ENCODE measurements at regions not wholly inside any gene's neighbourhood (a gene's known extent, or its start where the extent isn't known, plus 50 kb on each side); places are given as distances from the start of the nearest gene placed in this dataset.

GRCh38 chr6:61210549-61210948 is 1075.5 kb downstream of the KHDRBS2 start:
- H4K5ac ChIP-seq (ENCODE audit: insufficient read length, low read depth, low read length) = no peak overlapping the region
- H4K20me1 ChIP-seq (ENCODE audit: control insufficient read depth, insufficient read depth, insufficient read length) = no peaks in the 10 kb centered on the region
- H4K91ac ChIP-seq (ENCODE audit: insufficient read length, low read depth, low read length) = no peak overlapping the region
- H3K9me3 ChIP-seq (ENCODE audit: control insufficient read depth, low read depth, low read length) = peaks cover 16% of the 10 kb centered on the region
- no peaks in the 10 kb centered on the region for H3K4me1 ChIP-seq (ENCODE audit: insufficient read depth, low read length)
- H4K8ac ChIP-seq (replicated peaks; ENCODE audit: insufficient read length, low read depth, low read length) = no peak overlapping the region
- H3T11ph ChIP-seq (ENCODE audit: low read length) = no peak overlapping the region
- peaks cover 19 to 45% (median 36%) of the 10 kb centered on the region in 3 experiments for H3K36me3 Mint-ChIP-seq (ENCODE audit: insufficient read depth in 1 of 3, low read depth in 3 of 3)
- no peak overlapping the region for H3K14ac ChIP-seq (ENCODE audit: insufficient read depth, low read length)
- no peak overlapping the region for H3K4me2 ChIP-seq (ENCODE audit: insufficient read depth, insufficient read length, low read length)
- no peaks in the 10 kb centered on the region for H3K79me1 ChIP-seq (ENCODE audit: insufficient read depth, low read depth, low read length, poor library complexity, severe bottlenecking)
- no peak for TF ChIP-seq CTCF (conservative IDR thresholded peaks at IDR 0.05)
- H3K27me3 Mint-ChIP-seq (ENCODE audit: low read depth) = no peaks in the 10 kb centered on the region
- no peak overlapping the region for H3K18ac ChIP-seq (ENCODE audit: insufficient read length, low read depth, low read length)
- no peaks in the 10 kb centered on the region for H3K23me2 ChIP-seq (ENCODE audit: insufficient read length, low read depth, low read length, poor library complexity, severe bottlenecking)
- no peaks in the 10 kb centered on the region for H3K27me3 ChIP-seq (ENCODE audit: insufficient read depth, low read length)
- H3K9ac ChIP-seq (ENCODE audit: extremely low read depth, insufficient read length, low read length) = no peak overlapping the region
- no peak overlapping the region for H3K27ac Mint-ChIP-seq
- WGBS (ENCODE audit: extremely low coverage, insufficient read length, low lambda C conversion rate) = no CpG with 5 or more reads among the region's 1 CpG
- H2BK20ac ChIP-seq (ENCODE audit: low read depth, low read length, poor library complexity, severe bottlenecking) = no peak overlapping the region
- DNase-seq = no peak
- peaks cover 57 to 61% of the 10 kb centered on the region in 2 experiments for H3K9me3 Mint-ChIP-seq
- H3K56ac ChIP-seq (ENCODE audit: insufficient read length, low read depth, low read length) = no peak overlapping the region
- no peak overlapping the region for H2BK5ac ChIP-seq (ENCODE audit: insufficient read length, low read length)
- H2AK5ac ChIP-seq (ENCODE audit: insufficient read length, low read length) = no peak overlapping the region
- no peak overlapping the region for H3K23ac ChIP-seq (ENCODE audit: insufficient read length, low read depth, low read length)
- no peak overlapping the region for H2BK12ac ChIP-seq (ENCODE audit: insufficient read length, low read depth, low read length)
- no peak overlapping the region for H3K4ac ChIP-seq (ENCODE audit: low read depth, low read length)
- H2BK15ac ChIP-seq (ENCODE audit: low read depth, low read length) = no peak overlapping the region
- no peaks in the 10 kb centered on the region for H3K79me2 ChIP-seq (ENCODE audit: insufficient read depth, low read length)
- no peak overlapping the region for H3K4me3 Mint-ChIP-seq
- no peaks in the 10 kb centered on the region for H3K4me1 Mint-ChIP-seq
- H2BK120ac ChIP-seq (ENCODE audit: low read depth, low read length, poor library complexity, severe bottlenecking) = no peak overlapping the region
- H2AFZ ChIP-seq (ENCODE audit: low read length) = no peak overlapping the region
- no peak overlapping the region for H3K27ac ChIP-seq (ENCODE audit: insufficient read length, low read depth, low read length)
